ENCODE measurements at regions not wholly inside any gene's neighbourhood (a gene's known extent, or its start where the extent isn't known, plus 50 kb on each side); places are given as distances from the start of the nearest gene placed in this dataset.

- Histone ChIP-seq H3K4me1 (peaks cover 18 to 31% (median 21%) of the 10 kb centered on the region in 4 donors), H3K9me3 (no peaks in the 10 kb centered on the region), H3K36me3 (no peaks in the 10 kb centered on the region), H3K27ac (no peak overlapping the region), H3K4me3 (no peak overlapping the region), H3K27me3 (no peaks in the 10 kb centered on the region)
- DNase-seq: no peak
- no peak for ATAC-seq (ENCODE audit: low FRiP score in 2 of 2)
- WGBS, 2 donors: 84 to 85% methylated on average over 3 of the region's 3 CpGs
- TF ChIP-seq EP300 (IDR thresholded peaks at IDR 0.05) (no peak), CTCF (IDR thresholded peaks at IDR 0.05) (no peak), POLR2A (IDR thresholded peaks at IDR 0.05) (no peak), POLR2AphosphoS5 (IDR thresholded peaks at IDR 0.05) (no peak)
These were observed 436.5 kb downstream of the PCNX1 start for GRCh38 chr14:71343724-71344123.

GRCh38 chr14:71344506-71344905 is 437.2 kb downstream of the PCNX1 start:
- Histone ChIP-seq H3K27ac (no peak overlapping the region), H3K36me3 (no peaks in the 10 kb centered on the region), H3K4me1 (peaks cover 15 to 31% (median 20%) of the 10 kb centered on the region in 4 donors), H3K4me3 (no peak overlapping the region), H3K27me3 (no peaks in the 10 kb centered on the region), H3K9me3 (no peaks in the 10 kb centered on the region)
- 64 to 72% methylated on average over 8 of the region's 8 CpGs for WGBS, 2 donors
- DNase-seq (no peak), ATAC-seq (ENCODE audit: low FRiP score in 2 of 2) (no peak)
- TF ChIP-seq EP300 (IDR thresholded peaks at IDR 0.05) (no peak), POLR2A (IDR thresholded peaks at IDR 0.05) (no peak), CTCF (IDR thresholded peaks at IDR 0.05) (no peak), POLR2AphosphoS5 (IDR thresholded peaks at IDR 0.05) (no peak)

- DNase-seq (no peak), ATAC-seq (ENCODE audit: low FRiP score in 2 of 2) (no peak)
- Histone ChIP-seq H3K27ac (no peak overlapping the region), H3K9me3 (no peaks in the 10 kb centered on the region), H3K4me3 (no peak overlapping the region), H3K4me1 (peaks cover 4 to 21% (median 7%) of the 10 kb centered on the region in 4 donors), H3K36me3 (no peaks in the 10 kb centered on the region), H3K27me3 (no peaks in the 10 kb centered on the region)
- 92 to 95% methylated on average over 5 of the region's 5 CpGs for WGBS, 2 donors
- TF ChIP-seq POLR2AphosphoS5 (IDR thresholded peaks at IDR 0.05): no peak
These were observed 439.4 kb downstream of the PCNX1 start for GRCh38 chr14:71346685-71347084.

GRCh38 chr14:71348394-71348793 is 441.1 kb downstream of the PCNX1 start:
- Histone ChIP-seq H3K27me3 (no peaks in the 10 kb centered on the region), H3K9me3 (no peaks in the 10 kb centered on the region), H3K36me3 (no peaks in the 10 kb centered on the region), H3K27ac (no peak overlapping the region), H3K4me3 (no peak overlapping the region), H3K4me1 (peaks cover 4 to 15% (median 7%) of the 10 kb centered on the region in 4 donors)
- ATAC-seq (ENCODE audit: low FRiP score in 2 of 2) (no peak), DNase-seq (no peak)
- TF ChIP-seq CTCF (IDR thresholded peaks at IDR 0.05) (no peak), POLR2A (IDR thresholded peaks at IDR 0.05) (no peak), POLR2AphosphoS5 (IDR thresholded peaks at IDR 0.05) (no peak), EP300 (IDR thresholded peaks at IDR 0.05) (no peak)
- WGBS, 2 donors: 95 to 96% methylated on average over 2 of the region's 2 CpGs

GRCh38 chr14:71348817-71349216 is 441.6 kb downstream of the PCNX1 start:
- no peak for ATAC-seq (ENCODE audit: low FRiP score in 2 of 2)
- Histone ChIP-seq H3K9me3 (no peaks in the 10 kb centered on the region), H3K4me3 (no peak overlapping the region), H3K36me3 (no peaks in the 10 kb centered on the region), H3K27ac (no peak overlapping the region), H3K27me3 (no peaks in the 10 kb centered on the region), H3K4me1 (peaks cover under 1 to 11% (median 4%) of the 10 kb centered on the region in 4 donors)
- no peak for DNase-seq
- WGBS, 2 donors: 96 to 97% methylated on average over 4 of the region's 4 CpGs
- TF ChIP-seq EP300 (IDR thresholded peaks at IDR 0.05) (no peak), POLR2AphosphoS5 (IDR thresholded peaks at IDR 0.05) (no peak), POLR2A (IDR thresholded peaks at IDR 0.05) (no peak), CTCF (IDR thresholded peaks at IDR 0.05) (no peak)
